ENCODE measurements at regions not wholly inside any gene's neighbourhood (a gene's known extent, or its start where the extent isn't known, plus 50 kb on each side); places are given as distances from the start of the nearest gene placed in this dataset.

- DNase-seq (ENCODE audit: low read depth) = no peak
These were observed 327.6 kb upstream of the NECTIN3 start for GRCh38 chr3:110743984-110744383.

- DNase-seq (ENCODE audit: low read depth) = no peak
These were observed 326.9 kb upstream of the NECTIN3 start for GRCh38 chr3:110744723-110745122.

DNA sequence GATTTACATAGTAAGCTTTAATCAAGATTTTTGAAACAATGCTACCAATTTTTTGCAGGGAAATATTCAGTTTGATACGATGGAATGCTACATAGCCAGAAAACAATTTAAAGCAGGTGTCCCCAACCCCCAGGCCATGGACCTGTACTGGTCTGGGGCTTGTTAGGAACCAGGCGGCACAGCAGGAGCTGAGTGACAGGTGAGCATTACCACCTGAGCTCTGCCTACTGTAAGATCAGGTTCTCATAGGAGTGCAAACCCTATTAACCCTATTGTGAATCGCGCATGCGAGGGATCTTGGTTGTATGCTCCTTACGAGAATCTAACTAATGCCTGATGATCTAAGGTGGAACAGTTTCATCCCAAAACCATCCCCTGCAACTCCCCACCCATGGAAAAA, 322.6 kb upstream of the NECTIN3 start:
- no peak for DNase-seq (ENCODE audit: low read depth)

- peak; percentile 50 for DNase-seq (ENCODE audit: low read depth)
These were observed 321.4 kb upstream of the NECTIN3 start for GRCh38 chr3:110750201-110750600.

GRCh38 chr3:110752307-110752706, 319.3 kb upstream of the NECTIN3 start:
- DNase-seq (ENCODE audit: low read depth) = no peak

GRCh38 chr3:110753516-110753915, 318.1 kb upstream of the NECTIN3 start:
- no peak for DNase-seq (ENCODE audit: low read depth)

DNA sequence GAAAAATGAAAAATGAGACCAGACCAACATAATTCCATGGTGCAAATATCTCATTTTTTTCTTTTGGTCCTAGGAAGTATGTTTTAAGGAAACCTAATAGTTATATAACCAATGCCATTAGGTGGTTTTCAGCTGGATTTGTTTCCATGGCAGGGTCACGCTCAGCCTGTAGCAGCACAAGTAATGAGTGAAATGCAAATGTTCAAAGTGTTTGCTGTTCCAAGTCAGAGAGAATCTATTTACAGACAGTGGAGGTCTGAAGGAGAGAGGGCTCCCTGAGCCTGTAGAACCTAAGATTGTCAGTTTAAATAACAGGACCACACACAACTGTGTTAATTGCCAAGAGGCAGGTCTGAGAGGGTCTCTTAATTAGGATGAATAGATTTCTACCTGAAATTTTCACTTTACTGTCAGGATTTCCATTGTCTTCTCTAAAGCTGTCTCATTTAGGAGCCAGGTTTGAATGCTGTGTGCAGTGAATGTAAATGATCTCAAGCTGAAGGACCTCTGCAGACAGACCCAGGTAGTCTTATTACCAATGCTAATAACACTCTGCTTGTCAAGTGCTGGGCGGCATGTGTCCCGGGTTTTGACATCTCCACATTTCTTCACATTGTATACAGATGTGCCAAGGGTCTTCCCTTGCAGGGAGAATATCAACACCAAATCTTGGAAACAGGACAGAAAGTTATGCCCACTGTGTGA, 317.3 kb upstream of the NECTIN3 start:
- DNase-seq (ENCODE audit: low read depth) = peak; percentile 65

DNA sequence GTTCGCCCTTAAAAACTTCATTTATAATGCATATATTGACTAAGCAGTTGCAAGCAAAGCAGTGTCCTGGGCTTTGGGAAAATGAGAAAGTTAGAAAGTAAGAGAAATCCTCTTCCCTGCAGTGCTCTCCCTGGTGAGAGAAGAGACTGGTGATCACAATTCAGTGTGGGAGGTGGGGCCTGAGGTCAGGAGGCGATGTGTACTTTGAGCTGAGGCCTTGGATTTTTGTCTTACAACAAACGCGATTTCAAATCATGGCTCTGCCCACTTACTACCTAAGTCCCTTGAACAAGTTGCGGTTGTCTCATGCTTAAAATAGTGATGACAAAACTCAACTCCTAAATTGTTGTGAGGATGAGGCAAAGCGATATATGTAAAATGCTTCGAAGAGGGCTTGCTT, 316.3 kb upstream of the NECTIN3 start:
- no peak for DNase-seq (ENCODE audit: low read depth)

- no peak for DNase-seq (ENCODE audit: low read depth)
These were observed 314.9 kb upstream of the NECTIN3 start for GRCh38 chr3:110756705-110757104.

GRCh38 chr3:110758208-110758607, 313.4 kb upstream of the NECTIN3 start:
- DNase-seq (ENCODE audit: low read depth) = no peak

DNA sequence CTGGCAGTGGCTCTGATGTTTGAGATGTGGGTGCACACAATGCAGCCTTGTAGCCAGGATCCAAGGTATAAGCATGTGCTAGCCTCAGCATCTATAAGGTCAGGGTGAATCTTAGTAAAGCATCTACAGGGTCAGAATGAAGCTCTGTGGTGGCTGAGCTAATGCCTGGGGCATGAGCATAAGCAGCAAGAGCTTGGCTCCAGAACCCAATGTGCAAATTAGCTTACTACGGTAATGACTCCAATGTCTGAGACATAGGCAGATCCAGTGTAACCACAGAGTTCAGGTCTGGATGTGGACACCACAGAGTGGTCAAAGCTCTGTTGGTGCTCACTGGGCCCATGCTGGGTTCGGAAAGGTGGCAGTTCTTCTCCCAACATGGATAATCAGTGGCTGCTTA, 304.5 kb upstream of the NECTIN3 start:
- no peak for DNase-seq (ENCODE audit: low read depth)

GRCh38 chr3:110767838-110768237, 303.8 kb upstream of the NECTIN3 start:
- DNase-seq (ENCODE audit: low read depth) = no peak

GRCh38 chr3:110773413-110773954, 298.1 kb upstream of the NECTIN3 start:
- no peak for DNase-seq (ENCODE audit: low read depth)

GRCh38 chr3:110774496-110775265, 296.9 kb upstream of the NECTIN3 start:
- DNase-seq (ENCODE audit: low read depth) = no peak

- DNase-seq (ENCODE audit: low read depth) = no peak
These were observed 292.0 kb upstream of the NECTIN3 start for GRCh38 chr3:110779581-110779980.

GRCh38 chr3:110783541-110783940, 288.1 kb upstream of the NECTIN3 start:
- no peak for DNase-seq (ENCODE audit: low read depth)

- DNase-seq (ENCODE audit: low read depth) = peak; percentile 60
These were observed 282.8 kb upstream of the NECTIN3 start for GRCh38 chr3:110788794-110789193.

GRCh38 chr3:110789315-110789714, 282.3 kb upstream of the NECTIN3 start:
- DNase-seq (ENCODE audit: low read depth) = no peak

GRCh38 chr3:110790631-110791030, 281.0 kb upstream of the NECTIN3 start:
- no peak for DNase-seq (ENCODE audit: low read depth)

GRCh38 chr3:110791995-110792686, 279.5 kb upstream of the NECTIN3 start:
- DNase-seq (ENCODE audit: low read depth) = peak; percentile 71

DNA sequence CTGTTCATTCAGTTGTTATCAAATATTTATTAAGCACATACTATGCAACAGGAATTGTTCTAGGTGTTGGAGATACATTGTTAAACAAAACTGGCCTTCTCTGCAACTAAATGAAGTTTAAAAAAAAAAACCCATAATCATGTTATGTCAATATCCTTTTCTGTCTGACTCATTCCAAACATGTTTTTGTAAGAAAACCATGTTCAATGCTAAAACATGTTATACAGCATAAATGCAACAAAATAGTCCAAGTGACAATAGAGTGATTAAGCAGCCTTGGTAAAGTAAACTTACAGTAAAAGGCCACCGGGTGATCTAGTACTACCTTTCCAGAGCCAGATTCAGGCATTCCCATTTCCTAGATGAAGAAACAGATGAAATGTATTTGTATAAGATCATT, 278.0 kb upstream of the NECTIN3 start:
- no peak for DNase-seq (ENCODE audit: low read depth)

GRCh38 chr3:110795163-110795562, 276.5 kb upstream of the NECTIN3 start:
- DNase-seq (ENCODE audit: low read depth) = no peak

DNA sequence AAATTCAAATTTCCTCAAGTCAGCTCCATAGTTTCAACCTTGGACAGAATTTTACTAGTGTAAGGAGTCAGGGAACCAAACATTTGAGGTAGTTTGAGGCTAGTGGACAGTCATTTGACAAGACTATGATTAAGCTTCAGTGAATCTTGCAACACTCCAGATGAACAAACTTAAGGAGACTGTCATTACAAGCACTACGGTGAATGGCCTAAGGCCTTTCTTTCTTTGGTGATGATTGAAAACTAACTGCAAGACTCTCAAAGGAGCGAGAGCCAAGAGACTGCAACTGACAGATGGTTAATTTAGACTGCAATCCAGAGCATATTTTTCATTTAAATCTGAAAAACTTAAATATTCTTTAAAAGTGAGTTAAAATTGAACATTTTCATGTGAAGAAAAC, 272.3 kb upstream of the NECTIN3 start:
- DNase-seq (ENCODE audit: low read depth) = peak; percentile 39
